ENCODE measurements at regions not wholly inside any gene's neighbourhood (a gene's known extent, or its start where the extent isn't known, plus 50 kb on each side); places are given as distances from the start of the nearest gene placed in this dataset.
"Not testable (repeated sequence)": the region's sequence is repeated elsewhere in the genome, so short reads cannot be mapped to it uniquely, and the experiment has no call there.

DNA sequence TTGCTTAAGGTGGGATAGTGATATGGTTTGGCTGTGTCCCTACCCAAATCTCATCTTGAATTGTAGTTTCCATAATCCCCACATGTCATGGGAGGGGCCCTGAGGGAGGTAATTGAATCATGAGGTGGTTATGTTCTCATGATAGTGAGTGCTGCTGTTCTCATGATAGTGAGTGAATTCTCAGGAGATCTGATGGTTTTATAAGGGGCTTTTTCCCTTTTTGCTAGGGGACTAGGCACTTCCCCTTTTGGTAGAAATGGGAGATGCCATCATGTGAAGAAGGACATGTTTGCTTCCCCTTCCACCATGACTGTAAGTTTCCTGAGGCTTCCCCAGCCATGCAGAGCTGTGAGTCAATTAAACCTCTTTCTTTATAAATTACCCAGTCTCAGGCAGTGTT, 137.5 kb downstream of the DUSP10 start:
- not testable (repeated sequence) for DNase-seq (ENCODE audit: extremely low read depth in 1 of 2, low read depth in 1 of 2)

DNA sequence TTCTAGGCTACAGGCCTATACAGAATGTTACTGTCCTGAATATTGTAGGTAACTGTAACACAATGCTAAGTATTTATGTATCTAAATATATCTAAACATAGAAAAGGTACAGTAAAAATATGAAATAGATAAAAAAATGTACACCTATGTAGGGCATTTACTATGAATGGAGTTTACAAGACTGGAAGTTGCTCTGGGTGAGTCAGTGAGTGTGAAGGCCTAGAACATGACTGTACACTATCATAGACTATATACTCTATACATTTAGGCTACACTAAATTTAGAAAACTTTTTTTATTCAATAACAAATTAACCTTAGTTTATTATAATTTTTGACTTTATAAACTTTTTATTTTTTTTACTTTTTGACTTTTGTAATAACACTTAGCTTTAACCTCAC, 136.9 kb downstream of the DUSP10 start:
- no peak for DNase-seq (ENCODE audit: extremely low read depth in 1 of 2, low read depth in 1 of 2)

DNA sequence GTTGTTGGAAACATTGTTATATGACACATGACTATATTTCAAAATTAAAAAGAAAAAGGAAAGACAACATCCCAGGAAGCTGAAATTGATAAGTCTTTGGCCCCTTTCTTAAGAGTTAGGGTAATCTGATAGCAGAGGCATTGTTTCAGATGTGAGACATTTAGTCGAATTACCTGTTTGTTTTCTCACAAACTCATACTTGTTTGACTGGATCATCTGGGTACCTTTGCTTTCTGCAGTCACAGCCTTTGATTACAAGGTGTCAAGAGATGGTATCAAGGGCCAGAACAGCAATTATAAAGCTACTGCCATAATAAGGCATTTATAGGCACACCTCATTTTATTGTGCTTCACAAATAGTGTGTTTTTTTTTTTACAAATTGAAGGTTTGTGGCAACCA, 136.3 kb downstream of the DUSP10 start:
- no peak for DNase-seq (ENCODE audit: extremely low read depth in 1 of 2, low read depth in 1 of 2)

DNA sequence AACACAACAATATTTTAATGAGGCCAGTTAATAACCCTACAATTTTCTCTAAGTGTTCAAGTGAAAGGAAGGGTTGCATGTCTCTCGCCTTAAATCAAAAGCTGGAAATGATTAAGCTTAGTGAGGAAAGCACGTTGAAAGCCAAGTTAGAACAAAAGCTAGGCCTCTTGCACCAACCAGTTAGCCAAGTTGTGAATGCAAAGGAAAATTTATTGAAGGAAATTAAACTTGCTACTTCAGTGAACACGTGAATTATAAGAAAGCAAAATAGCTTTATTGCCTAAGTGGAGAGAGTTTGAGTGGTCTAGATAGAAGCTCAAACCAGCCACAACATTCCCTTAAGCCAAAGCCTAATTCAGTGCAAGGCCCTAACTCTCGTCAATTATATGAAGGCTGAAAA, 135.6 kb downstream of the DUSP10 start:
- no peak for DNase-seq (ENCODE audit: extremely low read depth in 1 of 2, low read depth in 1 of 2)

DNA sequence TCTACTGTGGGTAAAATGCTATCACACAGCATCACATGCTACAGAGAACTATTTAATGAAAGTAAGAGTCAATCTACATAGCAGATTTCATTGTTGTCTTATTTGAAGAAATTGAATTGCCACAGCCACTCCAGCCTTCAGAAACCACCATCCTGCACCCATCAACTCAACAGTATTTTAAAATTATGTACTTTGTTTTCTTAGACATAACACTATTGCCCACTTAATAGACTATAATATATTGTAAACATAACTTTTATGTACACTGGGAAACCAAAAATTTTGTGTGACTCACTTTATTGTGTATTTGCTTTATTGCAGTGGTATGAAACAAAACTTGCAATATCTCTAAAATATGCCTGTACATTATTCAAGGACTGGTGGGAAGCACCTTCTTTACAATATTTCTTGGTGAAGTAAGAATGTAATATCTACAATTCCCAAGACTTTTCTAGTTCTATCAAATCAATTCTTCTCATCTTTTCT, 133.0 kb downstream of the DUSP10 start:
- no peak for DNase-seq (ENCODE audit: extremely low read depth in 1 of 2, low read depth in 1 of 2)

DNA sequence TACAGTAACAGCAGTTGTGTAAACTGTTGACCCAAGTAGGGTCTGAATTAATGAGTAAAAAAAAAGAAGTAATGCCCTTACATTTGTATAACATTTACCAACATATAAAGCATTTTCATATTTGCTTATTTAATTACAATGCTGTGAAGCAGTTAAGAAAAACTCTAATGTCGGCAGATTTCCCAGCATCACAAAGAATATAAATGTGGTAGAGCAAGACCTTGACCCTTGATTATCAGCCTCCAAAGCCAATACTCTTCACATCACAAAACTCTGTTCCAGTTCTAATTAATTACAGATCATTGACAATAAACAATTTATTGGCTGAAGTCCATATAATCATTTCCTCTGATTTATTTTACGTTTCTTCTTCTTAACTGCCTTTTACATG, 130.2 kb downstream of the DUSP10 start:
- DNase-seq (ENCODE audit: extremely low read depth in 1 of 2, low read depth in 1 of 2), result no peak

DNA sequence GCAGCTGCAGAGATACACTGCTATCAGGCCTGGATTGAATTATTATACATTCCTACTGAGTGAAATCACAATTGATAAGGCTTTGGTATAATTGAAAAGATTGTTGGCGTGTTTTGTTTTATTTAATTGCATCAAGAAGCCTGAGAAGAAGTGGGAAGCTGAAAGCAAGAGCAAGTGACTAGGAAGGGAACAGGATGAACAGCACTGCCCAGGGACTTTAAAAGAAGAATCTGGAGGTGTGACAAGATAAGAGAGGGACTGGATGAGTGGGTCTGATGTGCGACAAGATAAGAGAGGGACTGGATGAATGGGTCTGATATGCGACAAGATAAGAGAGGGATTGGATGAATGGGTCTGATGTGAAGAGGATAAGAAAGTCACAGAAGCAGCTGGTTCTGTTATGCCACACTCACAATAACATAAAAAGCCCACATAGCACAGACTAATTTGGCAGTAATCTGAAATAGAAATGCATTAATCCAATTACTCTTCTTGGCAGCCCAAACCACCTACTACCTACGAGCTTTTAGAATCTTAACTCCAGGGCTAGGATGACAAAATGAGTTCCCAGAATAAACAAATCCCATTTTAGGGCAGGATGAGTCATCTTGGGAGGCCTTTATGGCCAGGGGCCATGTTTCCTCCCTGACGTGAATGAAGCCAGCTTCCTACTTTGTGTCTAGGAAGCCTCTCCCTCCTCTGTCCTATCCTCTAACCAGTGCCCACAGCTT, 129.7 kb downstream of the DUSP10 start:
- no peak for DNase-seq (ENCODE audit: extremely low read depth in 1 of 2, low read depth in 1 of 2)

DNA sequence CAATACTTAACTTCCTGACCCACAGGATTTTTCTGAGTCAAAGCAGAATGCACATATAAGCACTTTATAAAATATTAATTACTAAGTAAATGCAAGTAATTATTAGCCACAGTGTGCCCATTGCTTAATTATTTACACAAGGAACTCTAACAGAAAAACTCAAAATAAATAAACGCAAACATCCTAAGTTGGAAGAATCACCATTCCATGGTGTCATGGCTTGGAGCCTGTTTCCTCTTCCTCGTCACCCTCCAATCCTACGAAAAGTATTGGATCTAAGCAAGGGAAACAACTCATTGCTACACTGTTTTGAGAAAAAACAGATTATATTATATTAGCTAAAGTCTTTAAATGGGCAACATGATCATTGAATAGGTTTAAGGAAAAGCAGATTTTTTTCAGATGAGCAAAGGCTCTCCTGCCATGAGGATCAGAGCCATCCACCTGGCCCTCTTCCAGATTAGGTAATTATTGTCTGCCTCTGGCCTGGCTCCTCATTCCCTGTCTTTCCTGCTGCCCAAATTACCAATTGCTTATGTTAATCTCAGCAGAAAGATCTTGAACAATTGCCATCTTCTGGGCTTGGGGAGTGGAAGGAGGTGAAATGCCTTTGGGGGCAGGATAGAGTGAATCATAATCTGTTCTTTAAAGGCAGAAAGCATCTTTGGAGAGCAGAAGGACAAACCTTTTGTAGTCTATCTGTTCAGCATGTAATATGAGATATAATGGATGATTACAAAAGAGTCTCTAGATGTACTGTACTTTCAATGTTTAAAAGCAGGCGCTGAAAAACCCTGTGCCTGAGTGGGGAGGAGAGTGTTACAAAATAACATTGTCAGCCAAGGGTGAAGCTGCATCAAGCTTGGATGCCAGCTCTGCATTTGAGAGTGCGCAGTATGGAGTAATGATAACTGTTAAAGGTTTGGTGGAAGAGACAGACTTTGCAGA, 121.2 kb downstream of the DUSP10 start:
- no peak for DNase-seq (ENCODE audit: extremely low read depth in 1 of 2, low read depth in 1 of 2)

DNA sequence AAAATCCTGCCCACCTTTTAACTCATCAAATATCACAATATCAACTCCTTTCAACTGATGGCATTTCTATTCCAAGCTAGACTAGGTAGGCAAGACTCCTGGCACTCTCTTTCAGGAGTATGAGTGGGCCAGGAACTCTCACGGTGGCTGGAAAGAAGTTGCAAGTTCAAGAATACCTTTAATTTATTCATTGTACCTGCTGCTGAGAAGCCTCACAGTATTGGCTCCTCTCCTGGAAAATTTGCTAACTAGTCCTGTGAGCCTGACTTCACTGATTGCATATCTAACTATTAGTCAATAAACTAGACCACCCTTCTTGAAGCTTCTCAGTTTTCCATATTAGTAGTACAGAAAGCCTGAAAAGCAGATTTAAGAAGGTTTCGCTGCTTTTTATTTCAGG, 120.2 kb downstream of the DUSP10 start:
- DNase-seq (ENCODE audit: extremely low read depth in 1 of 2, low read depth in 1 of 2), result no peak

DNA sequence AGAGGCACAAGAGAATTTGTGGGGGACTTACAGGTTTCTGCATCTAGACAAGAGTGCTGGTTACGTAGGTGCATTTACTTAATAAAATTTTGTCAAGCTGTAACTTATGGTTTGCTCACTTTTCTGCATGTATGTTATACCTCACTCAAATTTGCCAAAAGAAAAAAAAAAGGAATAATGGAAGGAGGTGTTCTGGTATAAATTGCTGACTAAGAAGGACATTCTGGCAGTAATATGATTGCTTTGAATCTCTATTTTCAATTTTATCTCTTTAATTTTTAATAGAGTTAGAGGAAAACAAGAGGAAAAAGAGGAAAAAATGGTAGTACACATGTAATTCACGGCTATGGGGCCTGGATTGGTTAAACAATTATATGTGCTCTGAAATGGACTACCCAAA, 119.5 kb downstream of the DUSP10 start:
- DNase-seq (ENCODE audit: extremely low read depth in 1 of 2, low read depth in 1 of 2), result no peak

DNA sequence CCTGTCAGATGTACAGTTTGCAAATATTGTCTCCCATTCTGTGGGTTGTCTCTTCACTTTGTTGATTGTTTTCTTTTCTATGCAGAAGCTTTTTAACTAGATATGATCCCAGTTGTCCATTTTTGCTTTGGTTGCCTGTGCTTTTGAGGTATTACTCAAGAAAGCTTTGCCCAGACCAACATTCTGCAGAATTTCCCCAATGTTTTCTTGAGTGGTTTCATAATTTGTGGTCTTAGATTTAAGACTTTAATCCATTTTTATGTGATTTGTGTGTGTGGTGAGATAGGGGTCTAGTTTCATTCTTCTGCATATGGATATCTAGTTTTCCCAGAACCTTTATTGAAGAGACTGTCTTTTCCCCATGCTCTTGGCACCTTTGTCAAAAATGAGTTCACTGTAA, 116.9 kb downstream of the DUSP10 start:
- DNase-seq (ENCODE audit: extremely low read depth in 1 of 2, low read depth in 1 of 2), result no peak

DNA sequence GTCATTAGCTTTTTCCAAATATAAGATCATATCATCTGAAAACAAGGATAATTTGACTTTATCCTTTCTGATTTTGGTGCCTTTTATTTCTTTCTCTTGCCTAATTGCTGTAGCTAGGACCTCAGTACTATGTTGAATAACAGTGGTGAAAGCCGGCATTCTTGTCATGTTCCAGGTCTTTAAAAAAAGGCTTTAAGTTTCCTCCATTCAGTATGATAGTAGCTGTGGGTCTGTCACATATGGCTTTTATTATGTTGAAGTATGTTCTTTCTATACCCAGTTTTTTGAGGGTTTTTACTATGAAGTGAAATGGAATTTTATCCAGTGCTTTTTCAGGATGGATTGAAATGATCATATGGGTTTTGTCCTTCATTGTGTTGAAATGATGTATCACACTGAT, 115.8 kb downstream of the DUSP10 start:
- DNase-seq (ENCODE audit: extremely low read depth in 1 of 2, low read depth in 1 of 2), result no peak

DNA sequence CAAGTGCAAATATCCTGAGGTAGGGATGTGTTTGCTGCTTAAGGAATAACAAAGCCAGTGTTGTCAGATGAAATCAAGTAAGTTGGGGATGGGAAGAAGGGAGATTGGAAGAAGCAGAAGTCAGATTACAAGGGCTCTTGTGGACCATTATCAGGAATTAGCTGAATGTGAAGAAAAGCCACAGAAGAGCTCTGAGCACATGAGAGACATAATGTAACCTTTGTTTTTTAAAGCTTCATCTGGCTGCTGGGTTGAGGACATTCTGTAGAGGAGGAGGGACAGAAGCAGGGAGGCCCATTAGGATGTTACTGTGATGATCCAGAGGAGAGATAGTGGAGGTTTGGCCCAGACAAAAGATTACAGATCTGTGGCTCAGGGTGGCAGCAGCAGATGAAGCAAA, 111.7 kb downstream of the DUSP10 start:
- DNase-seq (ENCODE audit: extremely low read depth in 1 of 2, low read depth in 1 of 2), result no peak

DNA sequence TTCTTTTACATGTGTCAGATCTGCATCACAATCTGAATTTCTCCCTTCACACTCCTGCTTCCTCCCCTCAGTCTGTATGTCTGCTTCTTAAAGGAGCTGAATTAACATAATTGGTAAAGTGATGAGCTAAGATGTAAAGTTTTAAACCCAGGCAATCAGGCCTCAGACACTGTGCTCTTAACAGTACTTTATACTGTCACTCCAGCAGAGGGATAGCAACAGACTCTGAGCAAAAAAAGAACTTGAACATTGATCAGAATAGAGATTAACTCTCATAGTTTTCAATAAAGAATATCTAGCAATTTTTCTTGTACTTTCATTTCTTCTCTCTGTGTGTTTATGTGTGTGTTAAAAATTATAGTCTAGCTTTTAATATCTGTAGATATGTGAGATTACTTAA, 110.3 kb downstream of the DUSP10 start:
- DNase-seq (ENCODE audit: extremely low read depth in 1 of 2, low read depth in 1 of 2), result no peak

DNA sequence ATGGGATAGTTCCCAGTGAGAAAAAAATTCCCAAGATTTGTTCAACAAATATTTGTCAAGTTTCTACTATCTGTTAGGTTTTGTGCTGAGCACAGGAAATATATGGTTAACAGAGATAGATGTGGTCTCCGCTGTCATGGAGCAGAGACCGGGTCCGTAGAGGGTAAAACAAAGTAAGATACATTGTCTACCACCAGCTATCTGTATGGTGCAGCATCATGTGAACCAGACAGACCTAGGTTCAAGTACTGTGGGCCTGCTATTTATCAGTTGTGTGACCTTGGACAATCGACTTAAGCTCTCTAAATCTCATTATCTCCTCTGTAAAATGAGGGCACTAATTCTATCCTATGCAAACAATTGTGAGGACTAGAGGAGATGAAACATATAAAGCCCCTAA, 109.8 kb downstream of the DUSP10 start:
- DNase-seq (ENCODE audit: extremely low read depth in 1 of 2, low read depth in 1 of 2), result no peak

DNA sequence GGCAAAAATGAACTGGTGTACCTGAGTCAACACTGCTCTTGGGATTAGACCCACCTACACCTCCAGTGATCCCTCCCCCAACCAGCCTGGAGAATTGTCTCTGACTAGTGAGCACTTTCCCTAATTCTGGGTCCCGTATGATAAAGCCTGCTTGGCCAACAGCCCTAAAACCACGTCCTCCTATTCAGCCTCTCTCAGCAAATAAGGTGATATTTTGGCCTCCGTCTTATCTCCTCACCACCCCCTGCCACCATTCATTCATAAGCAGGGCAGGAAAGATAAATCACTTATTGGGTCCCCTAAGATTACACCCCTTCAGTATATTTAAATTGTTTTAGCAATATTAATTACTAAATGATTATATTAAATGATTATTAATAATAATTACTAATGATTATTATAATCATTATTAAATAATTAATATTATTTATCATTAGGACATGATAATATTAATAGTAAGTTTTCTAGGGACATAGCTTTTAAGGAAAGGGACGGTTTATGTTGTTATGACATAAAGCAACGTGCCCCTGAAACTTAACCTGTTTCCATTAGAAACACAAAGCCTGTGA, 108.0 kb downstream of the DUSP10 start:
- DNase-seq (ENCODE audit: extremely low read depth in 1 of 2, low read depth in 1 of 2), result no peak

DNA sequence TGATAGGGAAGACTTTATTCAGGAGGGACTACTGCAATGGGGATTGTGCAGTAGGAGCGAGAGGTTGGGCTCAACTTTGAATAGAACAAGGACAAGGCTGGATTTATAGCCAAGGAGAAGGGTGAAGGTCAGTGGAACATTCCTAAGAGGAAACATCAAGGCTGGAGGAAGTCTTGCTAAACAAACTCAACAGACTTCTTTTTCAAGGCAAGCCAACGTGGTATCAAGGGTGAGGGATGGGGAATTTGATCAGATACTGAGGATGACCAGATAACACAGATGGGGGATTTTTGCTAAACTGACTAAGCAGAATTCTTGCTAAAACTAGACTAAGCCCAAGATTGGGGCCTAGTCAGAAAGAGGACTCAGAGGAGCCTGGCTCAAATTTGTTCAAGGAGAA, 107.3 kb downstream of the DUSP10 start:
- DNase-seq (ENCODE audit: extremely low read depth in 1 of 2, low read depth in 1 of 2), result no peak

DNA sequence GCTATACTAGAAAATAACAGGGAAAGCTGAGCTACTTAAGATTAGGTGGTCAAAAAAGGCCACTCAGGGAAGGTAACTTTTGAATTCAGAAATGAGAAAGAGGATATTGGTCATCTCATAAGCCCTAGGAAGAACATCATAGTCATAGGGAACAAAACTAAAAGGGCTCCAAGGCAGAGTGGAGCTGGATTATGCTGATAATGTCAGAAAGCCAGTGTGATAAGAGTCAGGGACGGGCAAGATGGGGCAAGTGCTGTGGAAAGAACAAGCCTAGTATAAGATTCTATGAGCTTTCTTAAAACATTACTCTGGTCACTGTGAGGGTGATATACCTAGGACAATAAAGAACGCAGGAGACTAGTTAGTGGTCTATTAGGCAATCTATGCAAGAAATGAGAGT, 106.6 kb downstream of the DUSP10 start:
- DNase-seq (ENCODE audit: extremely low read depth in 1 of 2, low read depth in 1 of 2), result no peak

DNA sequence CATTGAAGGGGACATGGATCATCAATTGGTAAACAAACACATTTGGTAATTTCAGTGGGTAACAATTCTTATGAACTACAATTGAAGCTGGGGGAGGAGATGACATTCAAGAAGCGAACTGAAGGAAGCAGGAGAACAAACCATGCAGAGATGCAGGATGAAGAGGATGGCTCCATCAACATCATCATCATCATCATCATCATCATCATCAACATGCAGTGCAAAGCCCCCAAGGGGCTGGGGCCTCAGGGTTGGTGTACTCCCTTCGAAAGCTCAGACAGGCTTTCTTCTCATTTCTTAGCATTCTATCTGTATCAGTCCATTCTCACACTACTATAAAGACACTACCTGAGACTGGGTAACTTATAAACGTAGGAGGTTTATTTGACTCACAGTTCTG, 105.8 kb downstream of the DUSP10 start:
- DNase-seq (ENCODE audit: extremely low read depth in 1 of 2, low read depth in 1 of 2), result no peak

DNA sequence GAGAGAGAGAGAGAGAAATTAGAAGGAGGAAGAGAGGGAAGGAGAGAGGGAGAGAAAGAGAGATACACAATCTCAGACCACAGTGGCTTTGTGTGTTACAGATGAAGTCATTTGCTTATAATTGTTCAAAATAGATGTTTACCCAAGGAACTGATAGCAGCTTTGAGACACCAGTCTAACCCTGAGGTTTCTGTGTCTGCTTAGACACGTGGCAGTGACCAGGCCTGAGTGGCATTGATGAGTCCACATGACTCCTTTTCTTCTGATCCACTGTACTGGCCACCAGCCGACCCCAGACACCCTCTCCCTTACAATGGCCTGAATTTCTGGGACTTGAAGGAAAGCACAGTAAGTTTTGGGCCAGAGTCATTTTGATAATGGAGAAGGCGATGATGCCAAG, 104.9 kb downstream of the DUSP10 start:
- no peak for DNase-seq (ENCODE audit: extremely low read depth in 1 of 2, low read depth in 1 of 2)

DNA sequence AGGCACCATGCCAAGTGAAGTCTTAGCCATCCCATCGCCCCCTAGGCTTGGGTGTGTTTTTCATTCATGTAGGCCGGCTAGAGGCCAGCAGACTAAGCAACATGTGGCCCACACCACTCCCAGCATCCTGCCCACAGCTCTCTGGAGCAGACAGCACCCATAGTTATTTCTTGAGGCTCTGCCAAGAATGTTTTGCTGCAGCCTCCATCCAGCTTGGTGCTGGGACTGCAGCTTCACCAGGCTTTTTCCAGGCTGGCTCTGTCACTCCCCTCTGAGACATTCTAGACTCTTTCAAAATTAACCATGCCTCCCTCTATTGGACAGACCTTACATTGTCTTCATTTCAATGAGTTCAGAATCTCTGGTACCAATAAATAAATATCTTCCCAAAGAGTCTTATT, 104.2 kb downstream of the DUSP10 start:
- DNase-seq (ENCODE audit: extremely low read depth in 1 of 2, low read depth in 1 of 2), result no peak

DNA sequence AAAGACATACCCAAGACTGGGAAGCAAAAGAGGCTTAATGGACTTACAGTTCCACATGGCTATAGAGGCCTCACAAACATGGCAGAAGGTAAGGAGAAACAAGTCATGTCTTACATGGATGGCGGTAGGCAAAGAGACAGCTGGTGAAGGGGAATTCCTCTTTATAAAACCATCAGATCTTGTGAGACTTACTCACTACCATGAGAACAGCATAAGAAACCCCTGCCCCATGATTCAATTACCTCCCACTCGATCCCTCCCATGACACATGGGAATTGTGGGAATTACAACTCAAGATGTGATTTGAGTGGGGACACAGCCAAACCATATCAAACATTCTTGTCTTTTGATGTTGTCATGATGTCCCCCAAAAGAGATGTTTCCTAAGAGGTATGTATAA, 103.3 kb downstream of the DUSP10 start:
- no peak for DNase-seq (ENCODE audit: extremely low read depth in 1 of 2, low read depth in 1 of 2)

Data from stimulated activated CD8-positive, alpha-beta memory T cell treated with anti-CD3 and anti-CD28 coated beads, Interleukin-7, amount 100 ng/mL, for 48 hours (primary cell).